OCI-LY3 (cell line): ENCODE measurements at regions not wholly inside any gene's neighbourhood (a gene's known extent, or its start where the extent isn't known, plus 50 kb on each side); places are given as distances from the start of the nearest gene placed in this dataset.

Experiments
- CTCF ChIP-seq: fragments of 200-600, 300-600 bp; sonication (generic); IDR thresholded peaks from 2 replicates; pipeline ENCODE4 v1.5.1; 2014; ENCODE audit warnings: antibody characterized with exemption, low read length, low read depth
- EZH2phosphoT487 ChIP-seq: fragments of 200-600 bp; shearing (Covaris generic); IDR thresholded peaks from 2 replicates; pipeline ENCODE4 v1.6.1; 2018; ENCODE audit warnings: antibody characterized with exemption, mixed run types, low read depth

DNA sequence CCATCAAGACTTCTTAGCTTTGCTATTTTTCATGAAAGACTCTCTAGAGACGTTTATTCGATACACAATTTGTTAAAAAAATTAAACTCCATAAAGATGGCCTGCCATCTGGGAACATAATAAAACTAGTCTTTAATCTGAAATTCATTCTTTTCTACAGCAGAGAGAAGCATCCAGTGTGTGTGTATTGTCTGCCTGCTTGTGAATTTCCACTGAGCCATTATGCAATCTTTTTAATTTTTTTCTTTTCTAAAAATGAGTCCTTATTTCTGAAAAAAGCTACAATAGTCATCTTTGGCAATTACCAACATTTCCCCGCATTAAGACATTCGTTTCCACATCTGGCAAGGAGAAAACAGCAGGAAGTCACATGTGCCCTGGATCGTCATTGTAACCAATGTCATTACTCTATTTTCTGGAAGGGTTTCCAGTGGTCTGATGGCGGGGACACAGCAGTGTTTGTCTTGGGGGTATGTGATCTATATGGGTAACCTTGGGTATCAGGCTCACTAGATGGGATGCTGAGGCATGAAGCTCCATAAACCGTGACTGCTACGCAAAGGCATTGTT lies 263.1 kb downstream of the MSX2 start:
- TF ChIP-seq CTCF (no peak), EZH2phosphoT487 (no peak)
